Neural progenitor cell (in vitro differentiated cells): ENCODE measurements at regions not wholly inside any gene's neighbourhood (a gene's known extent, or its start where the extent isn't known, plus 50 kb on each side); places are given as distances from the start of the nearest gene placed in this dataset.

ENCODE experiments used
- EZH2 ChIP-seq: fragments of 200-600 bp; sonication (generic); IDR thresholded peaks from 2 replicates; pipeline ENCODE4 v1.6.1; 2017; ENCODE audit warnings: antibody characterized with exemption, mild to moderate bottlenecking, moderate library complexity
- EZH2phosphoT487 ChIP-seq: fragments of 200-600 bp; sonication (generic); IDR thresholded peaks from 2 replicates; pipeline ENCODE4 v1.6.1; 2017; ENCODE audit warnings: antibody characterized with exemption
- TF ChIP-seq, protein P1 (sequence below): fragments of 200-600 bp; sonication (generic); IDR thresholded peaks from 2 replicates; pipeline ENCODE4 v1.5.1; 2017; ENCODE audit warnings: antibody characterized with exemption, mild to moderate bottlenecking

DNA sequence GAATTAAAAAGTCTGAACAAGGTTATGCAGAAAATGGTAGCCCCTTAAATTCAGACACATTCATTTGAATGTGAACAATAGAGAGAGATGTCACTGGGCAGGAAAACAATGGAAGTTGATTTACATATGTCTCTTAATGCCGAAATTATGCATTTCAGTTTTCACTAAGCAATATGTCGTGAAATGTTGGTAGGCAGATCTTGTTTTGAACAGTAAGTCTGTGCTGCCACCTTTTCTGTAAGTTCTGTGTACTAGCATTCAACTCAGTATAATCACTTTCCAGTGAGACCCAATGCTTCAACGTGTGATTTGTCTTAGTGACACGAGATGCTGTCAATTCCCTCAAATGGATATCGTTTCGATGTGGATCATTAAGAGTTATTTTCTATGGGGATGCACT is 222.7 kb upstream of the VCX3A start:
- TF ChIP-seq, protein P1, sequence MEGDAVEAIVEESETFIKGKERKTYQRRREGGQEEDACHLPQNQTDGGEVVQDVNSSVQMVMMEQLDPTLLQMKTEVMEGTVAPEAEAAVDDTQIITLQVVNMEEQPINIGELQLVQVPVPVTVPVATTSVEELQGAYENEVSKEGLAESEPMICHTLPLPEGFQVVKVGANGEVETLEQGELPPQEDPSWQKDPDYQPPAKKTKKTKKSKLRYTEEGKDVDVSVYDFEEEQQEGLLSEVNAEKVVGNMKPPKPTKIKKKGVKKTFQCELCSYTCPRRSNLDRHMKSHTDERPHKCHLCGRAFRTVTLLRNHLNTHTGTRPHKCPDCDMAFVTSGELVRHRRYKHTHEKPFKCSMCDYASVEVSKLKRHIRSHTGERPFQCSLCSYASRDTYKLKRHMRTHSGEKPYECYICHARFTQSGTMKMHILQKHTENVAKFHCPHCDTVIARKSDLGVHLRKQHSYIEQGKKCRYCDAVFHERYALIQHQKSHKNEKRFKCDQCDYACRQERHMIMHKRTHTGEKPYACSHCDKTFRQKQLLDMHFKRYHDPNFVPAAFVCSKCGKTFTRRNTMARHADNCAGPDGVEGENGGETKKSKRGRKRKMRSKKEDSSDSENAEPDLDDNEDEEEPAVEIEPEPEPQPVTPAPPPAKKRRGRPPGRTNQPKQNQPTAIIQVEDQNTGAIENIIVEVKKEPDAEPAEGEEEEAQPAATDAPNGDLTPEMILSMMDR: no peak
- TF ChIP-seq EZH2 (no peak), EZH2phosphoT487 (no peak)
